ENCODE measurements at regions not wholly inside any gene's neighbourhood (a gene's known extent, or its start where the extent isn't known, plus 50 kb on each side); places are given as distances from the start of the nearest gene placed in this dataset.

DNA sequence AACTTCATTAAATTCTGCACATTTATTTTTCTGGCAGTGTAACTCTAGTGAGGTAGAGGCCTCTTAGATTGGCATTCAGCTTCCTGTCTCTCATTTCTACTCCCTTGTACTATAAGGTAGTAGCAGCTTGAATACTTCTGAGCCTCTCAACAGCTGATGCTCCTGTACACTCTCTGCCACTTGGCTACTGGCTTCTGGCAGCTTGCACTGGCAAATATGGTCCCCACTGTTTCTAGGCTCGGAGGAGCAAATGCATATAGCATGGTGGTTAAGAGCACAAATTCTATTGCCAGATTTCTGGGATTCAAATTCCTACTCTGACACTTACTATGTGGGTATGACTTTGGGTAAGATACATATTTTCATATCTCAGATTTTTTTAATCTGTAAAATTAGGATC is 292.8 kb upstream of the ADGRB3 start:
- TF ChIP-seq, protein P1, sequence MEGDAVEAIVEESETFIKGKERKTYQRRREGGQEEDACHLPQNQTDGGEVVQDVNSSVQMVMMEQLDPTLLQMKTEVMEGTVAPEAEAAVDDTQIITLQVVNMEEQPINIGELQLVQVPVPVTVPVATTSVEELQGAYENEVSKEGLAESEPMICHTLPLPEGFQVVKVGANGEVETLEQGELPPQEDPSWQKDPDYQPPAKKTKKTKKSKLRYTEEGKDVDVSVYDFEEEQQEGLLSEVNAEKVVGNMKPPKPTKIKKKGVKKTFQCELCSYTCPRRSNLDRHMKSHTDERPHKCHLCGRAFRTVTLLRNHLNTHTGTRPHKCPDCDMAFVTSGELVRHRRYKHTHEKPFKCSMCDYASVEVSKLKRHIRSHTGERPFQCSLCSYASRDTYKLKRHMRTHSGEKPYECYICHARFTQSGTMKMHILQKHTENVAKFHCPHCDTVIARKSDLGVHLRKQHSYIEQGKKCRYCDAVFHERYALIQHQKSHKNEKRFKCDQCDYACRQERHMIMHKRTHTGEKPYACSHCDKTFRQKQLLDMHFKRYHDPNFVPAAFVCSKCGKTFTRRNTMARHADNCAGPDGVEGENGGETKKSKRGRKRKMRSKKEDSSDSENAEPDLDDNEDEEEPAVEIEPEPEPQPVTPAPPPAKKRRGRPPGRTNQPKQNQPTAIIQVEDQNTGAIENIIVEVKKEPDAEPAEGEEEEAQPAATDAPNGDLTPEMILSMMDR (IDR thresholded peaks at IDR 0.05; ENCODE audit: borderline replicate concordance), result no peak
- no peak for DNase-seq
- Histone ChIP-seq H3K27me3 (ENCODE audit: low read depth) (no peaks in the 10 kb centered on the region), H3K27ac (replicated peaks) (no peak overlapping the region), H3K4me3 (no peak overlapping the region), H3K9me3 (replicated peaks) (no peaks in the 10 kb centered on the region), H3K36me3 (no peaks in the 10 kb centered on the region), H3K4me1 (no peaks in the 10 kb centered on the region)
- intact Hi-C loops (cut with micrococcal nuclease), result no loop called here

DNA sequence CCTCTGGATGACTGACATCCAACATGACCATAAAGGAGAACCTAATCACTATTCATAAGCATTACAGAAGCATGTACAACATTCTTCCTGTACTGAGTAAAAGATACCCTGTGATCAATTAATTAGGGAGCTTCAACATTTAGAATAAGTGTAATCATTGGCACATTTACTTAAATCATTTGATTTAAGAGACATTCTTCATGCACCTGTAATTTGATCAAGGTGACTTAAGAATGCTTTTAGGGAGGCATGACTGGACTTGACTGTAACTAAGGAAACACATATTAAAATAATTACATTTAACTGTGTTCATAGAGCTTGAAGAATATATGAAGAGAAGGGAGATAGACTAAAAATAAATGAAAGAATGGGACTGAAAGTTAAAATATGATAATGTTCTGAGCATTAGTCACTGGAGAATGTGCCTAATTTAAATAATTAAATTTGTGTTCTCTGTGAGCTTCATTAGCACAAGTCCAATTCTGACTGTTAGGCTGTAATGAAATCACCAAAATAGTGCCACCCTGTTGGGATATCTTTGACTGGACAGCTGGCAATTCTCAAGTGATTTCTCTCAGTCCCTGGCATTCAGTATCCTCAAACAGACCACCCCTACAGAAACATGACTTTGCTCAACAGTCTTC is 295.5 kb upstream of the ADGRB3 start:
- no peaks in the 10 kb centered on the region for H3K9me3 ChIP-seq (replicated peaks)
- no peaks in the 10 kb centered on the region for H3K4me1 ChIP-seq
- H3K4me3 ChIP-seq, result no peak overlapping the region
- H3K36me3 ChIP-seq, result no peaks in the 10 kb centered on the region
- intact Hi-C loops (cut with micrococcal nuclease), result no loop called here
- H3K27me3 ChIP-seq (ENCODE audit: low read depth), result no peaks in the 10 kb centered on the region
- no peak for DNase-seq
- TF ChIP-seq, protein P1 (IDR thresholded peaks at IDR 0.05; ENCODE audit: borderline replicate concordance), result no peak
- H3K27ac ChIP-seq (replicated peaks), result no peak overlapping the region

DNA sequence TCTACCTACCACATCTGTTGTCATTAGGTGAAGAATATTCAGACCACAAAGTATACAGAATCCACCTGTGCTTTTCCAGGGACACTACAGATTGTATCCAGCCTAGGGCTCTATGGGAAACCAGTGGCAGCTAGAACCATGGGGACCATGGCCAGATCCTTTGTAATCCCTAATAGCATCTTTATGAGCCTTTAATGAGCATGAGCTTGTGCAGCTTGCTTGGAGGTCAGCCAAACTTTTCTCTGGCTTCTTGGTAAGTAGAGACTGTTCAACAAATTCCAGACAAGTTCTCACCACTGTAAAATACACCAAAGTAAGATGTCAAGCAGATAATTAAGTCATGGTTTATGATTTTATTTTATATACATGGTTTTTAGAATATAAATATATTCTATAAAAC is 301.6 kb upstream of the ADGRB3 start:
- H3K27me3 ChIP-seq (ENCODE audit: low read depth), result no peaks in the 10 kb centered on the region
- no peak overlapping the region for H3K4me3 ChIP-seq
- no peaks in the 10 kb centered on the region for H3K36me3 ChIP-seq
- H3K4me1 ChIP-seq, result no peaks in the 10 kb centered on the region
- no peak overlapping the region for H3K27ac ChIP-seq (replicated peaks)
- TF ChIP-seq, protein P1 (IDR thresholded peaks at IDR 0.05; ENCODE audit: borderline replicate concordance), result no peak
- intact Hi-C loops (cut with micrococcal nuclease), result no loop called here
- DNase-seq, result no peak
- H3K9me3 ChIP-seq (replicated peaks), result peaks cover under 1% of the 10 kb centered on the region

DNA sequence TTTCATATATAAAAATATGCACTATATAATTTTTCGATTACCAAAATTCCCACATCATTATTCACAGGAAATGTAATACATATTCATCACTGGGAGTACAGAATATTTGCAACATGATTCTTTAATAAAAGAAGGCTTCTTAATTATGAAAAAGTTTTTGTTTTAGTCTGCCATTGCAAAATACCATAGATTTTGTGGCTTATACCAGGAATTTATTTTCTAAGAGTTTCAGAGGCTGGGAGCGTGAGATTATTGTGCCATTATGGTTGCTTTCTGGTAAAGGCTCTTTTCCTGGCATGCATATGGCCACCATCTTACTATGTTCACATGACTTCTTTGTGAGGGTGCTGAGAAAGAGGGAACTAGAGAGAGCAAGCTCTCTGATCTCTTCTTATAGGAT is 306.9 kb upstream of the ADGRB3 start:
- no peak overlapping the region for H3K27ac ChIP-seq (replicated peaks)
- TF ChIP-seq, protein P1 (IDR thresholded peaks at IDR 0.05; ENCODE audit: borderline replicate concordance), result no peak
- intact Hi-C loops (cut with micrococcal nuclease), result no loop called here
- no peaks in the 10 kb centered on the region for H3K27me3 ChIP-seq (ENCODE audit: low read depth)
- peaks cover 5% of the 10 kb centered on the region for H3K9me3 ChIP-seq (replicated peaks)
- no peak overlapping the region for H3K4me3 ChIP-seq
- DNase-seq, result no peak
- H3K4me1 ChIP-seq, result no peaks in the 10 kb centered on the region
- no peaks in the 10 kb centered on the region for H3K36me3 ChIP-seq

DNA sequence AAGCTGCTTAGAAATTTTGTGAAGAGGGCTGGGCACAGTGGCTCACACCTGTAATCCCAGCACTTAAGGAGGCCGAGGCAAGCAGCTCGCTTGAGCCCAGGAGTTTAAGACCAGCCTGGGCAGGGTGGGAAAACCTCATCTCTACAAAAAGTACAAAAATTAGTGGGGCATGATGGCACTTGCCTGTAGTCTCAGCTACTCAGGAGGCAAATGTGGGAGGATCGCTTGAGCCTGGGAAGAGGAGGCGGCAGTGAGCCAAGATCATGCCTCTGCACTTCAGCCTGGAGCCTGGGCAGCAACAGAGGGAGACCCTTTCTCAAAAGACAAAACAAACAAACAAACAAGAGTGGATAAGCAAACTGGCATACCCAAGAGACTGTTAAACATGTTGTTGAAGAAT is 308.3 kb upstream of the ADGRB3 start:
- intact Hi-C loops (cut with micrococcal nuclease), result no loop called here
- Histone ChIP-seq H3K36me3 (no peaks in the 10 kb centered on the region), H3K4me3 (no peak overlapping the region), H3K27me3 (ENCODE audit: low read depth) (no peaks in the 10 kb centered on the region), H3K4me1 (no peaks in the 10 kb centered on the region), H3K27ac (replicated peaks) (no peak overlapping the region), H3K9me3 (replicated peaks) (peaks cover 5% of the 10 kb centered on the region)
- DNase-seq, result no peak
- TF ChIP-seq, protein P1 (IDR thresholded peaks at IDR 0.05; ENCODE audit: borderline replicate concordance), result no peak

Data from left ventricle myocardium inferior (tissue), 1 donor.